Limb (tissue), 2 donors: ENCODE measurements at regions not wholly inside any gene's neighbourhood (a gene's known extent, or its start where the extent isn't known, plus 50 kb on each side); places are given as distances from the start of the nearest gene placed in this dataset.
"Not testable (repeated sequence)": the region's sequence is repeated elsewhere in the genome, so short reads cannot be mapped to it uniquely, and the experiment has no call there.

Experiments used
- DNase-seq, 2 donors: peaks; one replicate each; pipeline ENCODE4 v3.0.0-alpha.2; 2016; ENCODE audit errors: extremely low spot score in 2 of 2

- not testable (repeated sequence) for DNase-seq
Measured at GRCh38 chr12:116327992-116328391, 50.5 kb upstream of the MED13L start.

GRCh38 chr12:116331876-116332275 is 54.4 kb upstream of the MED13L start:
- DNase-seq, result no peak

GRCh38 chr12:116332705-116333380 is 55.4 kb upstream of the MED13L start:
- DNase-seq, result no peak

- no peak for DNase-seq
Measured at GRCh38 chr12:116333402-116333801, 55.9 kb upstream of the MED13L start.

GRCh38 chr12:116336542-116337065 is 59.1 kb upstream of the MED13L start:
- DNase-seq, result no peak

- no peak for DNase-seq
Measured at GRCh38 chr12:116337312-116337711, 59.8 kb upstream of the MED13L start.

- DNase-seq, result no peak
Measured at GRCh38 chr12:116338064-116338846, 60.8 kb upstream of the MED13L start.

GRCh38 chr12:116339062-116339461 is 61.6 kb upstream of the MED13L start:
- DNase-seq, result no peak

GRCh38 chr12:116339800-116340371 is 62.4 kb upstream of the MED13L start:
- DNase-seq, result no peak

- no peak for DNase-seq
Measured at GRCh38 chr12:116343331-116343884, 65.9 kb upstream of the MED13L start.

- no peak for DNase-seq
Measured at GRCh38 chr12:116346222-116346621, 68.7 kb upstream of the MED13L start.

- DNase-seq, result no peak
Measured at GRCh38 chr12:116346741-116347140, 69.2 kb upstream of the MED13L start.

GRCh38 chr12:116347265-116347664 is 69.8 kb upstream of the MED13L start:
- no peak for DNase-seq

- no peak for DNase-seq
Measured at GRCh38 chr12:116352315-116352835, 74.9 kb upstream of the MED13L start.

GRCh38 chr12:116353958-116354357 is 76.5 kb upstream of the MED13L start:
- DNase-seq, result no peak

- DNase-seq, result no peak
Measured at GRCh38 chr12:116354534-116354933, 77.0 kb upstream of the MED13L start.

GRCh38 chr12:116354950-116355783 is 77.7 kb upstream of the MED13L start:
- DNase-seq, result no peak

GRCh38 chr12:116358536-116358892 is 81.0 kb upstream of the MED13L start:
- no peak for DNase-seq

GRCh38 chr12:116358893-116359761 is 81.6 kb upstream of the MED13L start:
- DNase-seq, result peak; percentile 93 to 96
